HUES64 (cell line): ENCODE measurements at regions not wholly inside any gene's neighbourhood (a gene's known extent, or its start where the extent isn't known, plus 50 kb on each side); places are given as distances from the start of the nearest gene placed in this dataset.
"Not testable (repeated sequence)": the region's sequence is repeated elsewhere in the genome, so short reads cannot be mapped to it uniquely, and the experiment has no call there.

Source experiments
- H3K27ac ChIP-seq: 2 replicates; pipeline ENCODE4 v1.7.0; 2013; ENCODE audit warnings: low read depth, low read length, inconsistent platforms
- H3K27me3 ChIP-seq: 2 replicates; pipeline ENCODE4 v1.6.1; 2013; ENCODE audit warnings: mild to moderate bottlenecking, low read length; ENCODE audit not compliant: insufficient read depth
- H3K36me3 ChIP-seq: 2 replicates; pipeline ENCODE4 v1.6.1; 2013; ENCODE audit warnings: mild to moderate bottlenecking, low read length; ENCODE audit not compliant: insufficient read depth
- H3K4me1 ChIP-seq: 2 replicates; pipeline ENCODE4 v1.6.1; 2013; ENCODE audit warnings: mild to moderate bottlenecking, low read length, moderate library complexity; ENCODE audit not compliant: insufficient read depth
- H3K4me3 ChIP-seq: 2 replicates; pipeline ENCODE4 v1.5.1; 2013; ENCODE audit warnings: mild to moderate bottlenecking, low read length, moderate library complexity
- H3K9ac ChIP-seq: 2 replicates; pipeline ENCODE4 v1.6.1; 2013; ENCODE audit warnings: mild to moderate bottlenecking, low read depth, low read length
- H3K9me3 ChIP-seq: 2 replicates; pipeline ENCODE4 v1.6.1; 2013; ENCODE audit warnings: low read depth, low read length; ENCODE audit not compliant: insufficient read depth
- WGBS: fragments of 150-250, 120-280 bp; methylation state at CpG from one replicate; pipeline ENCODE4 v1.1.7; 2013; ENCODE audit warnings: missing lambda C conversion rate; 5-methylcytosine and 5-hydroxymethylcytosine counted together

DNA sequence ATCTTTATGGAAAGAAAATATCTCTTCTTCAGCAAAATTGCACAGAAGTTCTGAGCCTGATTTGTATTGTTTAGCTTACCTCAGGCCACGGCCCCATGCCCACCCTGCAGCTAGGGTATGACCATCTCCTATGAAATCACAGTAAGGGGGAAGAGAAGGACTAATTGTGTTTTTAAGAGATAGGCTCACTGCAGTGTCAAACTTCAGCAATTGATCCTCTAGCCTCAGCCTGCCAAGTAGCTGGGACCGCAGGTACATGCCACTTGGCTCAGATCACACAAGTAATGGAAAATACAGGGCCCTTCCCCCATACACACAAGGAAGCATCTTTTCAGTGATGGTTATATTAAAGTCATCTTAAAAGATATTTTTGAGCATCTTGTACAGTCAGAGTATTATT lies 60.0 kb downstream of the DMAC1 start:
- H3K4me3 ChIP-seq: no peak overlapping the region
- no peaks in the 10 kb centered on the region; the same call in 1 of the 2 replicates for H3K4me1 ChIP-seq
- WGBS: 100% methylated on average over 2 of the region's 2 CpGs
- no peaks in the 10 kb centered on the region for H3K27me3 ChIP-seq
- H3K27ac ChIP-seq: no peak overlapping the region
- no peak overlapping the region for H3K9ac ChIP-seq
- no peaks in the 10 kb centered on the region for H3K36me3 ChIP-seq
- no peaks in the 10 kb centered on the region for H3K9me3 ChIP-seq

DNA sequence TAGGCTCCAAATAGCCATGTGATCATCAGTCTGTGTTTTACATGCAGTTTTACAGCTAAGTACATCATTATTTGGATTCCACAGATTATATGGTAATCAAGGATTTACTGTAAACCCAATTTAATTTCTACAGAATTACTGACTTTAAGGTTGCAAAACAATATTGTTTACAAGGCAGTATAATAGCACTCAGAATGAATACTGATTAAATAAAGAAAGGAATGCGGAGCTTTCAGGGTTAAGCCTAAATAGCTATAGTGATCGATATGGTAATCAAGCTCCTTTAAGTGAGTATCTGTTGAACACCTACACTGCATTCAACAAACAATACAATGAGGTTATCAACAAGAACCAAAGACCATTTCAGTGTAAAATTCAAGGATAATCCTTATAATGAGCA lies 64.3 kb downstream of the DMAC1 start:
- no peaks in the 10 kb centered on the region for H3K27me3 ChIP-seq
- no peaks in the 10 kb centered on the region for H3K36me3 ChIP-seq
- no peaks in the 10 kb centered on the region; the same call in 1 of the 2 replicates for H3K4me1 ChIP-seq
- no peak overlapping the region for H3K4me3 ChIP-seq
- H3K9ac ChIP-seq: no peak overlapping the region
- no peak overlapping the region for H3K27ac ChIP-seq
- H3K9me3 ChIP-seq: no peaks in the 10 kb centered on the region
- 94% methylated on average over 2 of the region's 2 CpGs for WGBS

DNA sequence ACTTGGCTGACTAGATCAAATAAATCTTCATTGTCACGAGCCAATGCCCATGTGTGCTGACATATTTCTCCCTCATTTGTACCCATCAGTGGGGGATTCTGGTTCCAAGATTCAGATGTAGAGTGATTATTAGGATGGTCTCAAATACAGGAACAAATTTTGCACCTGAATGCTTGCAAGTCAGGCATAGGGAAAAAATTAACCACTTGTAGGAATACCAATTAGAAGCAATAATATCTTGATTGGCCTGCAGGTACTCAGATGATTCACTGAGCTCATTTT lies 69.5 kb downstream of the DMAC1 start:
- Histone ChIP-seq H3K9me3 (no peaks in the 10 kb centered on the region), H3K27ac (no peak overlapping the region), H3K4me3 (no peak overlapping the region), H3K9ac (no peak overlapping the region), H3K27me3 (no peaks in the 10 kb centered on the region), H3K4me1 (no peaks in the 10 kb centered on the region), H3K36me3 (no peaks in the 10 kb centered on the region)
- 87% methylated on average over 1 of the region's 1 CpG for WGBS

DNA sequence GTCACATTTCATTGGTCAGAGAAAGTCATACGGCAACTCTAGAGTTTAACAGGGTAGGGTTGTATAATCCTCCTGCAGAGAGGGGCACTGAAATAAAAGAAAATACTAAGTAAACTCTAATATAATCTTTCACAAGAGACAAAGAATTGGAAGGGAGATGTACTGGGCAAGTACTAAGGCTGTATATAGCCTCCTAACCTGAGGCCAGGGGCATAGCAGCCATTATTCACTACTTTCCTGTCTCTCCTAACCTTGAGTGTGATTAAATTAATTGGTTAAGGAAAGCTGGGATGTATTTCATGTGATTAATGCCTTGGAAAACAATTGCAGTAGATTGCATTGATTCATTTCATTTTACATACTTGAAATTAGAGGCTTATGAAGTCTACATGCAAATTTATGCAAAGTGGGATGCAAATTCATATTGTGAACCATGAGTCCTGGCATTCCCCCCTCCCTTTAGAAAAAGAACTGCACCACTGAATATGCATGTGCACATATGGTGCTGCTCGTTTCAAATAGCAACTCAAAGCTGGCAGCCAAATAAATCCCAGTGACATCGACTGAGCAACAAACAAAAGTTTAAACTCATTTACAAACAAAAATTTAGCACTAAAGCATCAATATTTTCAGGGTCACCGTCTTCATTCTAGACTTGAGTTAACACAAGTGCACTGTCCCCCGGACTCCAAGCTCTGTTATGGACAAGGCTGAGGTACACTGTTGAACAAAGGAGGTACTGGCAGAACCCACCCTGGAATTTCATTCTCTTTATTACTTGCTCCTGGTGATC lies 70.0 kb downstream of the DMAC1 start:
- no peak overlapping the region for H3K27ac ChIP-seq
- H3K9ac ChIP-seq: no peak overlapping the region
- 93% methylated on average over 5 of the region's 5 CpGs for WGBS
- no peaks in the 10 kb centered on the region for H3K27me3 ChIP-seq
- no peak overlapping the region for H3K4me3 ChIP-seq
- no peaks in the 10 kb centered on the region for H3K4me1 ChIP-seq
- H3K9me3 ChIP-seq: no peaks in the 10 kb centered on the region
- H3K36me3 ChIP-seq: no peaks in the 10 kb centered on the region

DNA sequence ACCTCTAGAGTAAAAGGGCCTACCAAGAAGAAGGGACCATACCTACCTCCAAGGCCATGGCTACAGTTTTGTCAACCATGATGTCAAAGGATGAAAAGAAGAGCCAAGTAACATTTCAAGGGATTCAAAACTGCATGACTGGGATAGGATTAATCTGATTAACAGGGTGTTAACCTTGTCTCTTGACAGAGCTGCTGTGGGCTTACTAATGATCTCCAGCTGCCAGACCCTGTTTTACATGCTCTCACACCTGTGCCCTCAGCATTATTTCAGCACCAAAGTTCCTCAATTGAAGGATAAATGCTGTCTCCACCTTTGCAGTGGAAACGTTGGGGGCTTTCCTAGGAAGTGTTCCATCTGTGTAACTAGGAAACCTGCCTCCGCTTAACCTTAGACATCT lies 78.3 kb downstream of the DMAC1 start:
- Histone ChIP-seq H3K9me3 (no peaks in the 10 kb centered on the region), H3K9ac (no peak overlapping the region), H3K27me3 (no peaks in the 10 kb centered on the region), H3K4me3 (no peak overlapping the region), H3K4me1 (no peaks in the 10 kb centered on the region), H3K27ac (no peak overlapping the region), H3K36me3 (no peaks in the 10 kb centered on the region)
- 90% methylated on average over 2 of the region's 2 CpGs for WGBS

DNA sequence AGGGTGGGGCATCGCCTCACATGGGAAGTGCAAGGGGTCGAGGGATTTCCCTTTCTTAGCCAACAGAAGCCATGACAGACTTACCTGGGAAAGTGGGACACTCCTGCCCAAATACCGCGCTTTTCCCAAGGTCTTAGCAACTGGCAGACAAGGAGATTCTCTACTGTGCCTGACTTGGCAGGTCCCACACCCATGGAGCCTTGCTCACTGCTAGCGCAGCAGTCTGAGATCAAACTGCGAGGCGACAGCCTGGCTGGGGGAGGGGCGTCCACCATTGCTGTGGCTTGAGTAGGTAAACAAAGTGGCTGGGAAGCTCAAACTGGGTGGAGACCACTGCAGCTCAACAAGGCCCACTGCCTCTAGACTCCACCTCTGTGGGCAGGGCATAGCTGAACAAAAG lies 86.5 kb downstream of the DMAC1 start:
- WGBS: 84% methylated on average over 8 of the region's 8 CpGs
- not testable (repeated sequence) for H3K4me1 ChIP-seq, H3K27me3 ChIP-seq, H3K36me3 ChIP-seq, H3K4me3 ChIP-seq, H3K9me3 ChIP-seq, H3K27ac ChIP-seq, H3K9ac ChIP-seq

DNA sequence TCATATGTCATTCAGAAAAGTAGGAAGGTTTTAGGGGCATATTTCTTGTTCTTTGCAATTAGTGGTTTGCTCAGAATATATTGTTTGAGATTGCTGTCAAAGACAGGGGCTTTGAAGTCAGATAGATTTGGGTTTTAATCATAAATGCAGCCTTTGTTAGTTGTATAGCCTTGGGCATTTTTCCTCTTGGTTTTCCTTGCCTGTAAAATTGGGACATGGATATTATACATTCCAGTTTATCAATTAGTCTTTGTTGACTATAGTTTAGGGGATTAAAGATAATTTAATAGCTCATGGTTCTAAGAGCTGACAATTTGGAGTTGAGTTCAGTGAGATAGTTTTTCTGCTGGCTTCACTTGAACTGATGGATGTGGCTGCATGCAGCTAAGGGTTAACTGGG lies 88.9 kb downstream of the DMAC1 start:
- no peak overlapping the region for H3K9ac ChIP-seq
- H3K36me3 ChIP-seq: no peaks in the 10 kb centered on the region
- no peak overlapping the region for H3K27ac ChIP-seq
- H3K27me3 ChIP-seq: no peaks in the 10 kb centered on the region
- H3K9me3 ChIP-seq: no peaks in the 10 kb centered on the region
- no peak overlapping the region for H3K4me3 ChIP-seq
- no peaks in the 10 kb centered on the region for H3K4me1 ChIP-seq

DNA sequence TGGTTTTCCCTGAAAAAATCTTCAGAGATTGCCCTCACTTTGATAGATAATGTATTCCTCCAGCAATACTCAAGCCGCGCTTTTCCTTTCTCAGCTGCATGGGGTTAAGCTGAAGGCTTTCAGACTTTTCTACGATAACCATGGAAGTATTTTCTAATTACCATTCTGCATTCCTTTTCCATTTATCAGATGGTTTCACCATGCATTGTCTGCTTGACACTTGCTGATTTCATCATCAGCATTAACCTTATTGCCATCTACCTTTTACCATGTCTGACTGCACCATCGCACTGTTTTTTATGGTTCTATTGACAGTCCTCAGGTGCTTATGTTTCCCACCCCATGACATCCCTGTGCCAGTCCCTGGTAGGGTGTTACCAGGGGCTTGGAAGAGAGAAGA lies 91.6 kb downstream of the DMAC1 start:
- no peaks in the 10 kb centered on the region for H3K9me3 ChIP-seq
- no peaks in the 10 kb centered on the region for H3K4me1 ChIP-seq
- H3K9ac ChIP-seq: no peak overlapping the region
- no peaks in the 10 kb centered on the region for H3K27me3 ChIP-seq
- H3K4me3 ChIP-seq: no peak overlapping the region
- no peak overlapping the region for H3K27ac ChIP-seq
- H3K36me3 ChIP-seq: no peaks in the 10 kb centered on the region
- 96% methylated on average over 4 of the region's 4 CpGs for WGBS

DNA sequence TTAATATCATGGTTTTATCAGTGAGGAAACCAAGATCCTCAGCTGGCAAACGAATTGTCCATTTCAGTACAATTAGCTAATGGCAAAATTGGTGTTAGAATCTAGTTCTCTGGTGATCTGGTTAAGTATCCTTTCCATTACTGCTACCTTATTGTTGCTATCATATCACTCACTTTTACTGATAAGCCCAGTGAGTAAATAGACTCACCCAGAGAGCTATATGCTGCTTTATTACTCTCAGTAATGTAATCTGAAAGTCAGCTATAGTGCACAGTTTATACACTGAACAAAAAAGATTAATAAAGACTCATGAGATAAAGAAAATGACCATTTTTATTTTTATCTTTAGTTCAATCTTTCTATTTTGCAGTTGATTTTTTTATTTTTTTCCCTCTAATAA lies 95.0 kb downstream of the DMAC1 start:
- Histone ChIP-seq H3K27ac (no peak overlapping the region), H3K36me3 (no peaks in the 10 kb centered on the region), H3K4me1 (no peaks in the 10 kb centered on the region), H3K4me3 (no peak overlapping the region), H3K9ac (no peak overlapping the region), H3K27me3 (no peaks in the 10 kb centered on the region), H3K9me3 (no peaks in the 10 kb centered on the region)
- WGBS: 94% methylated on average over 1 of the region's 1 CpG

DNA sequence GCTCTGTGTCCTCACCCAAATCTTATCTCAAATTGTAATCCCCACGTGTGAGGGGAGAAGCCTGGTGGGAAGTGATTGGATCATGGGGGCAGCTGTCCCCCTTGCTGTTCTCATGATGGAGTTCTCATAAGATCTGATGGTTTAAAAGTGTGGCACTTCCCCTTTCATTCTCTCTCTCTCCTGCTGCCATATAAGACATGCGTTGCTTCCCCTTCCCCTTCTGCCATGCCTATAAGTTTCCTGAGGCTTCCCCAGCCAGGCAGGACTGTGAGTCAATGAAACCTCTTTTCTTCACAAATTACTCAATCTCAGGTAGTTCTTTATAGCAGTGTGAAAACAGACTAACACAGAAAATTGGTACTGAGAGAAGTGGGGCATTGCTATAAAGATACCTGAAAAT lies 107.7 kb downstream of the DMAC1 start:
- H3K4me3 ChIP-seq: no peak overlapping the region
- H3K4me1 ChIP-seq: peaks cover 5% of the 10 kb centered on the region; the same call in 1 of the 2 replicates
- H3K9me3 ChIP-seq: no peaks in the 10 kb centered on the region
- 85% methylated on average over 1 of the region's 2 CpGs for WGBS
- H3K36me3 ChIP-seq: no peaks in the 10 kb centered on the region
- no peaks in the 10 kb centered on the region for H3K27me3 ChIP-seq
- no peak overlapping the region for H3K27ac ChIP-seq
- no peak overlapping the region for H3K9ac ChIP-seq

DNA sequence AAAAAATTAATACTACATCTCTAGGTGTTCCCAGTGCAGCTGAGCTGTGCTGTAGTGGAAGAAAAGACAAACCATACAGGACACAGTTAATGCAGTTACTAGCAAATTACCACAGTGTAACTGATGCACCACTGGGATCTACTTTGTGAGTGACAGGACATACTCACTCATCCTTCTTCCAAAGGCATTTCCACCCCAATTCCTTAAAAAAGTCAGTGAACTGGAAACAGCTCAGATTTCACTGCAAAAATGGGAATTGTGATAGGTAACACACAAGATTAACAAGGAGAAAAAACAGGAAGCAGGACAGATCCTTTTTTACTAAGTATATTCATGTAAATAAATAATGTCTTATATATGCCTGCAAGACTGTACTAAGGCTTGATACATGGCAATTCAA lies 109.6 kb downstream of the DMAC1 start:
- Histone ChIP-seq H3K9me3 (no peaks in the 10 kb centered on the region), H3K27ac (no peak overlapping the region)

DNA sequence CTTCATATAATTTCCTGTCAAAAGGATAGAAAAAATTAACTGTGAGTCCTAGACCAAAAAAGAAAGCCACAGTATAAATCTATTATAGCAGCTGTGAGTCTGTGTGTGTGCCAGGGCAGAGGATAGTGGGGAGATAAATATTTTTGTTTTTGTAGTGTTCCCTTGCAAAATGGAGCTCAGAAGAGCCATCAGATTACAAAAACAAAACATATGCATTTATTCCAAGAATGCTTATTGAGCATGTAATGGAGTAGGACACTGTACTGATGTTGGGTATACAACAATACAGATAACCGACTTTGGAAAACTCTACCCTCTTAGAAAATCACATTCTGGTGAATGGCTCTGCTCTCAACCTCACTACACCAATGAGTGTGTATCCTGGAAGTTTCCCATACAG lies 111.0 kb downstream of the DMAC1 start:
- no peaks in the 10 kb centered on the region for H3K9me3 ChIP-seq
- no peaks in the 10 kb centered on the region for H3K27me3 ChIP-seq
- 100% methylated on average over 1 of the region's 1 CpG for WGBS
- H3K4me3 ChIP-seq: no peak overlapping the region
- H3K36me3 ChIP-seq: no peaks in the 10 kb centered on the region
- H3K4me1 ChIP-seq: peaks cover 5% of the 10 kb centered on the region; the same call in 1 of the 2 replicates
- no peak overlapping the region for H3K27ac ChIP-seq
- no peak overlapping the region for H3K9ac ChIP-seq

More for the DNA sequence above, 109.6 kb downstream of the DMAC1 start:
- H3K4me3 ChIP-seq: no peak overlapping the region
- H3K9ac ChIP-seq: no peak overlapping the region
- H3K36me3 ChIP-seq: no peaks in the 10 kb centered on the region
- no peaks in the 10 kb centered on the region for H3K27me3 ChIP-seq
- H3K4me1 ChIP-seq: peaks cover 5% of the 10 kb centered on the region; the same call in 1 of the 2 replicates
